Inflammatory macrophage (primary cell): ENCODE measurements at regions not wholly inside any gene's neighbourhood (a gene's known extent, or its start where the extent isn't known, plus 50 kb on each side); places are given as distances from the start of the nearest gene placed in this dataset.

Experiments
- DNase-seq, 2 donors: peaks; one replicate each; pipeline ENCODE4 v3.0.0-alpha.2; 2020 to 2022

DNA sequence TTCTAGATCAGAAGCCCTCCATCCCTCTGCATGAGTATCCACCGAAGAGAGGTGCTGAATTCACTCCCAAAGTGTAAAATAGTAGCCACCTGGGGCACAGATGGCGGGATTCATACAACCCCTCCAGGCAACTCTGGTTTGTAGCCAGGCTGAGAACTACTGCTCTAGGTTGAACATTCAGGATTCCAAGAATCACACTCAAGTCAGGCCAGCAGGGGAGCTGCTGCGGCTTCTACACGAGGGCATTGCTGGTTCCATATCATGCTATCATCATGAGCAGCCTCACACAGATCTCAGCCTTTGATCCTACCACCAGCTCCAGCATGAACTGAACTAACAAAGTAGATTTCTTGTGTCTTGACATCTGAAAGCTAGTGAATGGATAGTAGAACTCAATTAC is 367.9 kb downstream of the DIRAS2 start:
- DNase-seq = no peak

DNA sequence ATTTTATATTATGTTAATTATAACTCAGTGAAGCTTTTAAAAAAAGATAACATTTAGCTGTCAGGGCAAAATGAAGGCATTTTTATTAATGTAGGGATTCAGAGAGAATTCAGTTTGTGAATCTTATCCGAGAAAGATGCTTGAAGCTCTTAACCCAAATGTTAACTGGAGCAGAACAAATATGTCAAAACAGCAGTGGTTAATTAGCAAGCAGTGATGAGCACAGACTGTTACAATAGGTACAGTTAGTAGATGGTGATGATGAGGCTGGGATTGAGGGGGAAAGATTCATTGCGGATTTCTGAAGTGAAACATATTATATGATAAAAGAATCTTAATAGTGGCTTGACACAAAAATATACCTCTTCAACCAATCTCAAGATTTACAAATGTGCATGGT is 356.7 kb downstream of the DIRAS2 start:
- DNase-seq = no peak

DNA sequence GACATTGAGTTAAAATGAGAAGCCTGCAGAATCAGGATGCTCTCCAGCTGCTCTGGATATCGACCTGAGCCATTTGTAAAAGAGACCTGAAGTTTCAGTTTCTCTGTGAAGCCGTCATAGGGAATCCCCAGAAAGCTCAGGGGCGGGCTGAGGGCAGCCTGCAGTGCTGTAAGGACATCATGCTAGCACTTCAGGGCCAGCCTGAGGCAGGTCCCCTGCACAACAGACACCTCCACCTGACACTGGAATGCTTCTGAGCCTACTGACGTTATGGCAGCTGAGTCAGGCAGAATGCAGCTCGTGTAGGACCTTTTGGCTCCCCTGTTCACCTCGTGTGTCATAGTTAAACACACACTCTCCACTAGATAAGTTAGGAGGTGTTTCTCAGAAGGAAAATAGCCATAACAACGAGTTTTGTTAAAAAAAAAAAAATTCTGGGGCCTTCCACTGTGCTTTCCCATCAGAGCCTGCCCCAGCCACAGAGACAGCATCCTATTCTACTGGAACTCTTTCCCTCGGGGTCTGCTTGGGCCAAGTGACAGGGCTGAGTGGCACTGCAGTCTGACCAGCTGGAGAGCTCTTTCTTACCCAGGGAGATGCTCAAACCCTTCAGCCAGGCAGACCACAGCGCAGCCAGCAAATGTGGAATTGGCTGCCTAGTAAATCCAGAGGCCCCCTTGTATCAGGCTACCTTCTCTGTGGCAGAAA is 354.9 kb downstream of the DIRAS2 start:
- no peak for DNase-seq

DNA sequence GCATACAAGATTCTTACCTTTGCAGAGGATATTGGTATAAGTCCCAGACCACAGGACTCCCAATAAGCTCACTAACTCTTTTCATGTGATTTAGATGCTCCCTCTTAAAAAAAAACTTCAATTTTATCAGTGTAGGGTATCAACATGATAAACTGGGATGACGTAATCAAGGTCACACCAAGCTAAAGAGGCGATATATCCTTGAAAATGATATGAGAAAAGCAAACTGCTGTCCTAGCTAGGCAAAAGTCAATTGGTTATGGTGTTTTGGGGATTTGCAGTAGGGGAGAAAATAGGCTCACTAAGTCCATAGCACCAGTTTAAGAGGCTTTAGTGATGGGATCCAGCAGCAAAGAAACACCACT is 354.4 kb downstream of the DIRAS2 start:
- DNase-seq = no peak

DNA sequence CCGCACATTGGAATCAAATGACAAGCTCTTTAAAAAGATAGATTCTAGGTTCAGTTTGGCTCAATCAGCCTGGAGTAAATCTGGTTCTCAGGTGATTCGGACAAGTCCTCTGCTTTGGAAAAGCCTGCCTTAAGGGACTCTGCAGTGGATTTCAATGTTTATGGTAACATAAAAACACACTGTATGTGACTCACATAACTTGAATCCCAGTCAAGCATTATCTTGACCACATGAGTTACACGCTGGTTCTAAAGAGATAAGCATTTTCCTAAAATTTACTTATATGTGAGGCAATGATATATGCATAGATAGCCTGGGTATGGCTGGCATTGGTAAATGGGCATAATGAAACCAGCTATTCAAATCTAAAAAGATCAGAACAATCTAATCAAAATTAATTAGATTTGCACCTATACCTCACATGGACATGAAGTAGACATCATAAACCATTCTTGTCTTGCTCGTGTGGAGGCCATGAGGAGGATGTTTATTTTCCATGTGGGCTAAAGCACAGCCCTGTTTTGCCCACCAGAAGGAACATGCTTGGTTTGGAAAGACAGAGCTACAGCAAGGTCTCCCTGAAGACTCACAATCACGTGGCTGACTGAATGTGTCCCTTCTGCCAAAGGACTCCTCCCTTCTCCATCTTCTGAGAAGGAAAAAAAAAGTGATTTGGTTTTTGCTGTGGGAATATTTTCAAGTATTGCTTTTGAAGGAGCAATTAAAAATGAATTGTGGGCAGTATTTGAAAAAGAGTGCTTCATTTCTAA is 351.7 kb downstream of the DIRAS2 start:
- DNase-seq = no peak

DNA sequence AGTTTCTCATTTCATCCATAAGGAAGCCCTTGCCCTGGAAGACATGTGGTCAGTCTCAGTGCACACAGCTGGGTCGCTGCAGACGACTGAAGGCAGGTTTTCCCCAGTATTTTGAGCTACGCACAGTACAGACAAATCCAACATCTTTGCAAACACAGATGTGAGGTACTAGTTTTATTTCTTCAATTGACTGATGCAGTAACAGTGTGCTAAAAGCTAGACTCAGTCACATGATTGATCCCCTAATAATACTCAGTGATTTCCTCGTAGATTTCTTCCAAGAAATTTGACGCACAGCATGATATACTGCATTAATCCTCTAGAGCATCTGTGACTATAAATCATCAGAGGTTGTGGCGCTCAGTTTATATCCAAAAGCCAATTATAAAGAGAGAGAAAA is 346.1 kb downstream of the DIRAS2 start:
- no peak for DNase-seq

DNA sequence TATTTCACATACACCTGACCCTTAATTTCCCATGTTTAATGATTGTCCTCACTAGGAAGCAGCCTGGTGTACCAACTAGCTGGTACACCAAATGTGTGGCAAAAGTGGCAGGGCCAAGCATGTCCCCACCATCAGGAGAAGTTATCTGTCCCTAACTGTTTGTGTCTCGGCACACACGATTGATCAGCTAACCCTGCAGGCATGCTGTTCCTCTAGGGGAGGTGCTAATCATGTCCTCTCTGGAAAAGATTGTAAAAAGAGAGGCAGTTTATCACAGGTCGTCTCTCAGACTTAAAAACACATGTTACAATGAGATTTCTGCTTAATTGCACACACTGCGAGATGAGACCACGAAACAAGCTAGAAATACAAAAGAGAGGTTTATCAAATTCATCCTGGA is 342.7 kb downstream of the DIRAS2 start:
- no peak for DNase-seq

DNA sequence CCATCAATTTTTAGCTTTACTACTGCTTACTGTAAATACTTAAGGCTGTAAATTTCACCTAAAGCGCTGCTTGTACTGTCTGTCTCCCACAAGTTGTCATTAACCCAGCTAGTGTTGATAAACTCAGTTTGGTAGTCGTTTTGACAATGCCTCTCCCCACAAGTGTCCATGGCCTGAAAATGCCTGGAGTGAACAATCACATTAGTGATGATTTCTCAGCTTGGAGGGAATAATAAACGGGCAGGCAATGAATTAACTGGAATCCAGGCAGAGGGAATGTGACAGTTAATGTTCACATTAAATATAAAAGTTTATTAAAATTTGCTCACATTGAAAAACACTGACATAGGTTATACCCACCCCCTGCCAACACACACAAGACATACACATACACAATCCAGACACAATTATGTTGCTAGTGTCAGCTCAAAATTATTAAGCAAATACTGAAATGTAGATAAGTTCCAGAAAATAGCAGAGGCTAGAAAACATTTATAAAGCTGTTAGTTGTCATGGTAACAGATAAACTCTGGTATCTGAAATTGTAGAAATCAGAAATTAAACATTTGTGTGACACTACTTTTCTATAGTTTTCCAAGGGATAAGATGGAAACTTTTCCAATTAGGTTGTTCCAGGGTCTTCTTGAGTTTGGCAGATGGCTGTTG is 341.9 kb downstream of the DIRAS2 start:
- DNase-seq = no peak

DNA sequence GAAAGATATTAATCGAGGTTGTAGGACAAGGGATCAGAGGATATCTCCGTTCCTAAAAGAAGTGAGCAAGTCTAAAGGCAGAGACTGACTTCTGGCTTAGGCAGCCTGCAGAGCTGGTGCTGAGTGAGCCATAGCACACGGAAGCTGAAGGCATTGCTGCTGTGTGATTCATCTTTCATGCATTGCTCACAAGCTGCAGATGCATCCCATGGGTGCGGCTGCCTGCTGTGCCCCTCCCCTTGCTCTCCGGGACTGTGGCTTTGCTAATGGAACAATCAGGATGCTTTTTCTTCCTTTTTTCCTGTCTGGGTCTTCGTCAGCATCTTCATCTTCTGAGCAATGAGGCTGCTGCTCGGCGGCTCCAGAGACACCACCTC is 341.4 kb downstream of the DIRAS2 start:
- no peak for DNase-seq

DNA sequence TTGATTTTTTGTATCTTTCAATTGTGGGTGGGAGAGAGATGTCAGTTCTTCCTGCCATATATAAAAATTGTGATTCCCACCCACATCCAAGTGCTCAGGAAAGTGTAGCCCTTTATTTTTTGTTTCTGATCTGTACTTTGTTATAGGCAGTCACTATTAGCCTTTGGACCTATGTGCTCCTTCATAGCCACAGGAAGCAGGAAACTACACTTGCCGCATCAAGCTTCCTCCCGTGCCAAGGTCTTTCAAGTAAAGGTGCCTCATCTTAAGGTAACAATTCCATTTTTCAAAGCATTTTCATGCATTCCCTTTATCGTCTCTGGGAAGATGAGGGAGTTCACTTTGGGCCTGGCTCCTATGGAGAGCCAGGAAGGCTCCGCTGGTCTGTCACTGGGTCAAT is 339.0 kb downstream of the DIRAS2 start:
- no peak for DNase-seq

DNA sequence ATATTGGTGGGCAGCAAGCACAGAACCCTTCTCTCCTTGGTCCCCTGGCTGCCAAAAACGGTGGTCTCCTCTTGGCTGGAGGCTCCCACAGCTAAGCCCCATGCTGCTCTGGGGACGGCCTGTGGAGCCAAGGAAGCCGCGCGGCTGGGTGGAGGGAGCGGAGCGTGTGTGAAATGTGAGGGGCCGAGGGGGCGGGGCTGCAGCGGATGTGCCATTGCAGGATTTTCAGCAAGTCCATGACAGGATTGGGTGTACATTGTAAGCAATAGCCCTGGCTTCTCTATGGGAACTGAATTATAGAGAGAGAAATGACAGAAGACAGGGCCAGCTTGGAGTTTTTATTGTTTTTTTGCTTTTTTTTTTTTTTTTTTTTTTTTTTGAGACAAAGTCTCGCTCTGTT is 336.5 kb downstream of the DIRAS2 start:
- no peak for DNase-seq

DNA sequence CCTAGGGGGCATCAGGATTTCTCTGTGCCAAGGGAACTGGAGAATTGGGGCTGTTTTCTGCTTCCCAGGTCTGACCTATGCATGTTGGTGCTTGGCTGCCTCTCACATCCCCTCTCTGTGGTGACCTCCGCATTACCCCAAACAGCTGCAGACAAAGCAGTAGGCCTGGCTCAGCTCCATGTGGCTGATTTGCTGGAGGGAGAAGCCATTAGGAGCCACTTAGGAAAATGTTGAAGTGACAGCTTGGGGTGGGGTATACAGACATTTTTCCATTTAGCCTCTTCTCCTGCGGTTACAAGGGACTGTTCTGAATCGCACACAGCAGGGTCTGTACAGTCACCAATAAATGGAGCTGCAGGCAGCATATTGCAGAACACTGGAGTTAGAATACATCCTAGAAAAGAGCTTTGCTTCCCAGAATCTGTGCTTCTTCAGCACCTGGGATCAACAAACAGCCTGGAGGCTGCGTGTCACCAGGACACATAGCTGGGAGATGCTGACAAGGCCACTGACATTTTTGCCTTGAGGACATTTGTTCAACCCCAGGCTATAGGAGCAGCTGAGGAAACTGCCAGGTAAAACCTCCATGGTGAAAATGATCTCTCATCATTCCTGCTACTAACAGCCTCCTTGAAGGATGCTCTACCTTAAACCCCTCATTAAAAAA is 335.3 kb downstream of the DIRAS2 start:
- DNase-seq = no peak

DNA sequence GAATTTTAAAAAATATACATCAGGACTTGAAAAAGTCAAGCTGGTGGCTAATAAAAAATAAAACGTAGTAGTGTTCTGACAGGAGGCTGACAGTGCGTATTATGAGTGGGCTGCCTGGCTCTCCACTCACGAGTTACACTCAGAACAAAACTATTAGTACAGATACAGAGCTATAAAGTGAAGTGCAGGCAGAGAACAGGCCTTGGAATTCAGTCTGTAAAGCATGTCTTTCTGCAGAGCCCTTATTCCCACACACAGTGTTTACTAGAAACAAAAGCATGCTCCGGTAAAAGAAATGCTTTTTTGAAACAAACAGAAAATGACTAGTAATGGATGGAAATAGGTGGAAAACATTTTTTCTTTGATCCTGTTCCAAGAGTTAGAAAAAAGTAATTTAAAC is 334.7 kb downstream of the DIRAS2 start:
- DNase-seq = no peak

DNA sequence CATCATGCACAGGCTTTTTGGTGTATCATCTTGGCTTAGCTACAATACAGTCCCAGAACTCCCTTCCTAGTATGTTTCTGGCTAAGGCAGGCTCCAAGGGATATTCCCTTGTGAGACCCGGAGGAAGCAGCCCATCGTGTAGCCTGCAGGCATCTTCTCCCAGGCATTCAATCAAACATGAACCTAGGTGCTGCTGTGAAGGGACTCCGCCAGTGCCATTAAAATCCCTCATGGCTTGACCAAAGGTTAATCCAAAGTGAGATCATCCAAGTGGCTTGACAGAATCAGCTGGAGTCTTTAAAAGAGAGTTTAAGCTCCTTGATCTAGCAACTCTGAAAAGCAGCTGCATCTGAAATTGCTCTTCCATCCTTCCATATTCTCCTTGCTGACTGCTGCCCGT is 333.9 kb downstream of the DIRAS2 start:
- no peak for DNase-seq

DNA sequence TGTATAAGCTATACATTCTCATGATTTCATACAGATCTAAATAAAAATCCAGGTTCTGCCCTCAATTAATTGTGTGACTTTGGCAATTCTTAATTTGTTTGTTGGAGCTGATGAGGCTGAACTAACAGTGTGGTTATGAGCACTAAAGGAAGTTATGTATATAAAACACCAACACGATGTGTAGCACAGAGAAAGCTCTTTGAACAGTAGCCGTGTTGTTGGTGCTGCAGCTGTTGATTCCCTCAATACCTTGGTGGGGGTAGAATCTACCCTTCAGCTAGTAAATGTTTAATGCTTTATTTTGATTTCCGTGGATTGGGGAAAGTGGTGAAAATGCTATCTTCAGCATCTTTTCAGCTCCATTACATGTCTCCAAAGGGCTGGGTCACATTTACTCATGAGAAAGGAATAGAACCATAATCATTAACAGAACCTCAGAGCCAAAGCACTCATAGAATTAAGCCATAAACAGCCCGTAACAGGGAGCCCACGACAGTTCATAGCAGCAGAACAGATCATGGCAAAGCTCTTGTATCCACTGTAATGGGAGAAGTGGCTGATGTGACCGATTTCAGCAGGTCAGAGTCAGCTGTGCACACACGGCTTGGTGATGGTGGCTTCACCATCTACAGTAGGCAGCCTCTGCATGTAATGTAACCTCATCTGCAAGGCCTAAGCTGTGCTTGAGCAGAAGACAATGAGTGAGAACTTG is 332.7 kb downstream of the DIRAS2 start:
- DNase-seq = no peak

DNA sequence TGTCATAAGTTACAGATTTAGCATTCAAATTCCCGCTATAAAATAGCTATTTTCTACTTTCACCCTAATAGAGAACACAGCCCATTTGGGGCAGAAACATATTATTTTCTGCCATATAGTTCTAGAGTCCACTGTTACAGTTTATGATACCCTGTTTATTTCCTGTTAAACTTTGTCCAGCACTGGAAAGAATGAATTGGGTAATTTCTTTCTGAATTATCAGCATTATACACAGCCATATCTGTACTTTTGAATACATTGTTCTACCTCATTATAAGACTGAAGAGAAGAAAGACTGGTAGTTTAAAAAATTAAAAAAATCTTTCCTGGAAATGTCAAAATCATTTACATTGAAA is 332.1 kb downstream of the DIRAS2 start:
- DNase-seq = no peak

DNA sequence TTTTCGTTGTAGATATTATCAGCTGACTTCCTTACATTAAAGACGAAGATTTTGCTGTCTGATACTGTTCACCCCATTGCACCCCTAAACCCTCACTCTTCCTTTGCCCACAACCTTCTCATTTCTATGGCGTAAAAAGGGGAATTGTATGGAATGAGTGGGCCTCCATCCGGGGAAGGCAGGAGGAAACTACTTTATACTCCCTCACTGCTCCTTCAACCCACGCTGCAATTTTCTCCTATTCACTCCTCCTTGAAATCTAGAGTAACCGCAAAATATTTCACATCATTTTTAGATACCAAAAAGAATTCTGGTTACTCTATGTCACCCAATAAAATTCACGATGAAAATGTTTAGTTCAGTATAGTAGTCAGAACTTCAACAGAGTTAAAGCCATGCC is 330.8 kb downstream of the DIRAS2 start:
- DNase-seq = no peak

DNA sequence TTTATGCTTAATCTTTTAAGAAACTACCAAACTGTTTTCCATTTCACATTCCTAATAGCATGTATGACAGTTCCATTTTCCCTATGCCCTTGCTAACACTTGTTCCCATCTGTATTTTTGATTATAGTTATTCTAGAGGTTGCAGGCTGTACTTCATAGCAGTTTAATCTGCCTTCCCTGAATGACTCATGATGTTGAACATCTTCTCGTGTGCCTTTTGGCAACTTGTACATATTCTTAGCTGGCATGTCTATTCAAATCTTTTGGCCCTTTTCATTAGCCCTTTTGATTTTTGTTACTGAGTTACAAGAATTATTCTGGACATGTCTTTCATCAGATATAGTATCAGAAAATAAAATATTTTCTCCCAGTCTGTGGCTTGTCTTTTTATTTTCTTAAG is 320.3 kb downstream of the DIRAS2 start:
- DNase-seq = no peak

DNA sequence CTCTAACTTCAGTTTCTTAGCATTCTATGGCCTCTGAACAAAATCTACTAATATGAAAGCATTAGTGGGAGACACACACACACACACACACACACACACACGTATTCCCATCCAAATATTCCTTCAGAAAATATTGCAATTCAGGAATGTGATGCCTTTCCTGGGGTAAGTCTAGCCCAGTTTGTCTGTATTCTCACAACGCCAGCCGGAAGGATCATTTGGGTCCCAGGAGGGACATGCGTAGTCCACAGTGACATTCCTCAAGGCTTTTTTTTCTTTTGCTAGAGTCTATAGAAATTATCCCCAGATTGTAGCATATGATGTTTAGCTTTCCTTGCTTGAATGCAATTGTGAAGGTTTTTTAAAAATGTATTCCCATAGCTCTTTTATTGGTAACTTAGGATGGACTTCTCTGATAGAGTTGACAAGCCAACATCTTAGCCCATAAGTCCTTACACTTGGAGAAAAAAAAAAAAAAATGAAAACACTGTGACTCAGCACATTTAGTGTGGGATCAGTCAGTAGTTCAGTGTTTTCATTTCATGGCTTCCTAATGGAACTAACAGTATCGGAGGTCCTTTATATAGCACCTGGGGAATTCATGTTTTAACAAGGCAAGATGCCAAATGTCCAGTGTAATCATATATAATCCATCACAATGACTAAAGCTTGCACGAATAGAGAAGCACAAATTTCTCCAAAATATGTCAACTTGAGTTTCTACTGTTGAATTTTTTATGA is 316.5 kb downstream of the DIRAS2 start:
- no peak for DNase-seq

DNA sequence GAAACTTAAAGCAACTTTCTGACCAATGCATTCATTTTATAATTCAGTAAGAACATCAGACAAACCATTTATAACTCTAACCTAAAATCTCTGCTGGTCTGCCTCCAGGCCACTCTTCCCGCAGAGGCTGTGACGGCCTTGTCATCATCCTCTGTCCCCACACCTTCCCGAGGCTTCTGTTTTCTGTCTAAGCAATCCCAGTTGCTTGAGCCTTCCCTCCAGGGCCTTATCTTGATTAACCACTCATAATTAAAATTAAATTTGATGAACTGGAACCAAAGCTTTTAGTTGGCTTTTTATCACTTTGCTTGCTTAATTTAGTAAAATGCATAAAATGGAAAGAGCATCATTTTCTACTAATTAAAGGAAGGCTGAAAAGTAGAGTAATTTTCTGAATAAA is 312.4 kb downstream of the DIRAS2 start:
- no peak for DNase-seq

DNA sequence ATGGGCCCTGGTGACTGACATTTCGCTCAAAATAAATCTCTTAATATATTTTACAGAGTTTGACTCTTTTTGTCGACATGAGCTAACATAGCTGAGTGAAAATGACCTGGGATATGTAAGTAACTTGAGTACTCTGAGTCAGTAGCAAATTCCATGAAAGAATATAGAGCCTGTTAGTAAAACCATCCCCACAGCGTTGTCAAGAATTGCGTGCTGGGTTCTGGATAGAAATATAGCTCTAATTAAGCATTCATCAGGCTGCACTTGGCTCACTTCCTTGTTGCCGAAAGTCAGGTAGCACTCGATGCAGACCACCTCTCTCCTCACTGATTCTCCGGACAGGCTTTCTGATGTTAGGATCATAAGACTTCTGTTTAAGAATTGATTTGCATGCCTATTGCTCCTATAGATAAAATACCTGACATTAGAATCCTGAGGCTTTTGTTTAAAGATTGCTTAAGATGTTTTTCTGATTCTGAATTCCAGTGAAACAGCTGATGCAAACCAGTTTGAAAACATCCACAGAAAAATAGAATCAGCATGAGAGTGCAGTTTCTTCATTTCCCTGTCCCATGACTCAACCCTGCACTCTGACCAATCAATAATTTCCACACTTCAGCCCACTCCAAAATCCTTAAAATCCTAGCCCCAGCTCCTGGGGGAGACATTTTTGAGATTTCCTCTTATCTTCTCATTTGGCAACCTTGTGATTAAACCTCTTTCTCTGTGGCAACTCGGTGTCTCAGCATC is 310.6 kb downstream of the DIRAS2 start:
- peak; percentile 53 to 54 for DNase-seq

DNA sequence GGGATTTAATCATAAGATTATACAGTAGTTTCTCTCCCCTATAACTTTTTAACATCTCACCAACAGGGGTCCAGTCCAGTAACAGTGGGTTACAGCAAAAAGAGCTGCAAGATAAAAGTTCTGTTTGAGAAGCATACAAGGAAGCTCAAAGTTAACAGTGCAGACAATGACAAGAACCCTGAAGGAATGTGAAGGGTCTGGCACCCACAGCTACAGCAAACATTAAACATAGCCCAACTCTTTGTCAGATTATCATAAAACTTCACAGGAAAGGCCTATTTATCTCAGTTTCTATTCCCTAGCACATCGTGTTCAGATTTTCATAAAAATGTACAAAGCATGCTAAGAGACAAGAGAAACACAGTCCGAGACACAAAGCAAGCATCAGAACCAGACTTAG is 309.4 kb downstream of the DIRAS2 start:
- no peak for DNase-seq
